Tibial artery (tissue), 4 donors: ENCODE measurements at regions not wholly inside any gene's neighbourhood (a gene's known extent, or its start where the extent isn't known, plus 50 kb on each side); places are given as distances from the start of the nearest gene placed in this dataset.
"Not testable (repeated sequence)": the region's sequence is repeated elsewhere in the genome, so short reads cannot be mapped to it uniquely, and the experiment has no call there.

Experiments
- DNase-seq, 2 donors: peaks; one replicate each; pipeline ENCODE4 v3.0.0-alpha.2; 2019
- H3K27ac ChIP-seq, 2 donors: fragments of 200-600 bp; sonication (generic) in 1 of 2; 1 replicate in 1 of 2; 2 replicates in 1 of 2; pipeline ENCODE4 v1.5.1; 2018 to 2019; ENCODE audit warnings: mild to moderate bottlenecking in 1 of 2
- H3K27me3 ChIP-seq, 2 donors: fragments of 200-600 bp; sonication (generic) in 1 of 2; one replicate each; pipeline versions ENCODE4 v1.5.1 to v1.6.0; 2016 to 2019
- H3K36me3 ChIP-seq, 3 donors: fragments of 200-600 bp; sonication (generic) in 2 of 3; one replicate each; pipeline ENCODE4 v1.5.1; 2016 to 2019; ENCODE audit warnings: mild to moderate bottlenecking in 2 of 3
- H3K4me1 ChIP-seq, 4 donors: fragments of 200-600 bp; sonication (generic) in 2 of 4; 1 replicate in 3 of 4; 2 replicates in 1 of 4; pipeline ENCODE4 v1.5.1; 2016 to 2019
- H3K4me3 ChIP-seq, 2 donors: fragments of 200-600 bp; sonication (generic) in 1 of 2; 1 replicate in 1 of 2; 2 replicates in 1 of 2; pipeline ENCODE4 v1.5.1; 2018 to 2019; ENCODE audit warnings: mild to moderate bottlenecking in 2 of 2
- H3K9me3 ChIP-seq, 3 donors: fragments of 200-600 bp; sonication (generic) in 1 of 3; one replicate each; pipeline ENCODE4 v1.5.1; 2016 to 2019
- CTCF ChIP-seq, 2 experiments: fragments of 200-600 bp in 1 of 2; fragments of 450-650 bp in 1 of 2; IDR thresholded peaks; one replicate each; pipeline ENCODE4 v1.5.1; 2017 to 2019; ENCODE audit warnings: antibody characterized with exemption in 2 of 2, mild to moderate bottlenecking in 1 of 2, moderate library complexity in 1 of 2
- intact Hi-C: fragments of 100-400 bp; cut with DNase I; formaldehyde crosslinking; loops from one replicate; pipeline ENCODE4 v1.15.0; 2023; ENCODE audit warnings: low total_unique reads

- peaks cover 0 to 28% (median 14%) of the 10 kb centered on the region in 4 donors for H3K4me1 ChIP-seq
- no peak overlapping the region for H3K4me3 ChIP-seq
- peak overlapping the region; percentile 57 to 59 for H3K27ac ChIP-seq
- no peaks in the 10 kb centered on the region for H3K27me3 ChIP-seq
- H3K9me3 ChIP-seq = no peaks in the 10 kb centered on the region
- no peak for TF ChIP-seq CTCF (IDR thresholded peaks at IDR 0.05)
- DNase-seq = no peak
- H3K36me3 ChIP-seq = no peaks in the 10 kb centered on the region
- intact Hi-C loops = no loop called here
Observed at GRCh38 chr21:33968995-33969348, 53.4 kb upstream of the ATP5PO start.

GRCh38 chr21:33968080-33968994, 52.7 kb upstream of the ATP5PO start:
- Histone ChIP-seq H3K4me1 (peaks cover 0 to 28% (median 14%) of the 10 kb centered on the region in 4 donors), H3K4me3 (no peak overlapping the region), H3K27me3 (no peaks in the 10 kb centered on the region), H3K27ac (peak overlapping the region; percentile 57 to 59), H3K36me3 (no peaks in the 10 kb centered on the region), H3K9me3 (no peaks in the 10 kb centered on the region)
- TF ChIP-seq CTCF (IDR thresholded peaks at IDR 0.05) = no peak
- no peak for DNase-seq
- intact Hi-C loops = no loop called here

- no peak for TF ChIP-seq CTCF (IDR thresholded peaks at IDR 0.05)
- intact Hi-C loops = no loop called here
Observed at GRCh38 chr21:33967086-33967571, 51.5 kb upstream of the ATP5PO start.

GRCh38 chr21:33966324-33966949, 50.8 kb upstream of the ATP5PO start:
- no peak for TF ChIP-seq CTCF (IDR thresholded peaks at IDR 0.05)
- Histone ChIP-seq H3K36me3 (no peaks in the 10 kb centered on the region), H3K27ac (no peak overlapping the region), H3K27me3 (no peaks in the 10 kb centered on the region), H3K4me1 (peaks cover 0 to 25% (median 14%) of the 10 kb centered on the region in 4 donors), H3K4me3 (no peak overlapping the region), H3K9me3 (no peaks in the 10 kb centered on the region)
- intact Hi-C loops = no loop called here
- DNase-seq = no peak

More at GRCh38 chr21:33967086-33967571, 51.5 kb upstream of the ATP5PO start:
- Histone ChIP-seq H3K27me3 (no peaks in the 10 kb centered on the region), H3K27ac (no peak overlapping the region), H3K4me1 (peaks cover 0 to 28% (median 14%) of the 10 kb centered on the region in 4 donors), H3K36me3 (no peaks in the 10 kb centered on the region), H3K9me3 (no peaks in the 10 kb centered on the region), H3K4me3 (no peak overlapping the region)
- no peak for DNase-seq

- H3K27ac ChIP-seq, H3K27me3 ChIP-seq, H3K4me3 ChIP-seq, DNase-seq, H3K36me3 ChIP-seq, intact Hi-C loops, H3K9me3 ChIP-seq: not testable (repeated sequence)
- peaks cover 0 to 25% (median 14%) of the 10 kb centered on the region in 4 donors for H3K4me1 ChIP-seq
Observed at GRCh38 chr21:33965662-33966061, 50.1 kb upstream of the ATP5PO start.
